GM19324 (cell line): ENCODE measurements at regions not wholly inside any gene's neighbourhood (a gene's known extent, or its start where the extent isn't known, plus 50 kb on each side); places are given as distances from the start of the nearest gene placed in this dataset.

Experiments used
- ATAC-seq: cut with Tn5 transposase; IDR thresholded peaks from one replicate; pipeline ENCODE4 v1.9.1; 2021; ENCODE audit warnings: mild to moderate bottlenecking, moderate library complexity; ENCODE audit not compliant: unreplicated experiment, low FRiP score

GRCh38 chr2:60329225-60329624 lies 224.2 kb downstream of the BCL11A start:
- no peak for ATAC-seq

GRCh38 chr2:60324536-60324935 lies 228.9 kb downstream of the BCL11A start:
- ATAC-seq, result no peak

GRCh38 chr2:60321816-60322215 lies 231.6 kb downstream of the BCL11A start:
- no peak for ATAC-seq

GRCh38 chr2:60320724-60321123 lies 232.7 kb downstream of the BCL11A start:
- no peak for ATAC-seq

GRCh38 chr2:60319031-60319547 lies 234.4 kb downstream of the BCL11A start:
- ATAC-seq, result no peak

- no peak for ATAC-seq
These were observed 234.9 kb downstream of the BCL11A start for GRCh38 chr2:60318544-60318943.

- ATAC-seq, result peak; percentile 66
These were observed 235.6 kb downstream of the BCL11A start for GRCh38 chr2:60317844-60318243.

- ATAC-seq, result no peak
These were observed 236.4 kb downstream of the BCL11A start for GRCh38 chr2:60317034-60317386.

GRCh38 chr2:60316381-60317033 lies 236.9 kb downstream of the BCL11A start:
- peak; percentile 42 for ATAC-seq

GRCh38 chr2:60313470-60314172 lies 239.8 kb downstream of the BCL11A start:
- peak; percentile 38 for ATAC-seq

- ATAC-seq, result peak; percentile 41
These were observed 240.8 kb downstream of the BCL11A start for GRCh38 chr2:60312618-60313017.

GRCh38 chr2:60311524-60311923 lies 241.9 kb downstream of the BCL11A start:
- no peak for ATAC-seq

GRCh38 chr2:60309941-60310660 lies 243.4 kb downstream of the BCL11A start:
- no peak for ATAC-seq

- no peak for ATAC-seq
These were observed 244.1 kb downstream of the BCL11A start for GRCh38 chr2:60309336-60309735.

GRCh38 chr2:60306267-60306861 lies 247.1 kb downstream of the BCL11A start:
- no peak for ATAC-seq

GRCh38 chr2:60303680-60304079 lies 249.8 kb downstream of the BCL11A start:
- no peak for ATAC-seq

GRCh38 chr2:60302377-60303126 lies 250.9 kb downstream of the BCL11A start:
- ATAC-seq, result no peak

- no peak for ATAC-seq
These were observed 251.7 kb downstream of the BCL11A start for GRCh38 chr2:60301726-60302125.

- no peak for ATAC-seq
These were observed 254.3 kb downstream of the BCL11A start for GRCh38 chr2:60299179-60299578.

GRCh38 chr2:60298006-60298696 lies 255.3 kb downstream of the BCL11A start:
- no peak for ATAC-seq
